A673 (cell line): ENCODE measurements at regions not wholly inside any gene's neighbourhood (a gene's known extent, or its start where the extent isn't known, plus 50 kb on each side); places are given as distances from the start of the nearest gene placed in this dataset.

Source experiments
- BruUV-seq: library from RNA; stranded (reverse); fragments of 400-500 nt; replicated peaks from 2 replicates; lab custom pipeline; 2021; lab: Mats Ljungman, UMichigan
- CTCF ChIA-PET: fragments of 300-600 bp; sonication (Branson Sonifier 250); formaldehyde crosslinking; loops from one replicate; lab custom pipeline; 2022; ENCODE audit warnings: antibody characterized with exemption; lab: Charles Lee
- POLR2A ChIA-PET: fragments of 300-600 bp; sonication (Branson Sonifier 250); formaldehyde crosslinking; loops from one replicate; lab custom pipeline; 2022; ENCODE audit warnings: antibody characterized with exemption; ENCODE audit not compliant: low non-redundant PET; lab: Charles Lee
- DNase-seq: peaks from one replicate; pipeline ENCODE4 v3.0.0-alpha.2; 2015; ENCODE audit warnings: low spot score
- H3K27ac ChIP-seq: fragments of 200-600 bp; sonication (generic); 2 replicates; pipeline ENCODE4 v1.5.1; 2016; ENCODE audit warnings: mixed run types, low read depth, mild to moderate bottlenecking, mixed read lengths, antibody characterized with exemption, low read length; ENCODE audit not compliant: poor library complexity, severe bottlenecking
- H3K27me3 ChIP-seq: fragments of 200-600 bp; sonication (generic); replicated peaks from 2 replicates; pipeline ENCODE4 v1.6.1; 2017; ENCODE audit warnings: mixed run types, low read depth, mild to moderate bottlenecking, mixed read lengths, antibody characterized with exemption, low read length; ENCODE audit not compliant: insufficient read depth, poor library complexity
- H3K36me3 ChIP-seq: fragments of 200-600 bp; sonication (generic); 2 replicates; pipeline ENCODE4 v1.6.1; 2016; ENCODE audit warnings: mixed run types, mild to moderate bottlenecking, mixed read lengths, antibody characterized with exemption, low read length; ENCODE audit not compliant: insufficient read depth, poor library complexity, severe bottlenecking
- H3K4me1 ChIP-seq: fragments of 200-600 bp; sonication (generic); 2 replicates; pipeline ENCODE4 v1.6.1; 2017; ENCODE audit warnings: mixed run types, mild to moderate bottlenecking, mixed read lengths, antibody characterized with exemption, low read length; ENCODE audit not compliant: insufficient read depth, poor library complexity, severe bottlenecking
- H3K4me3 ChIP-seq: fragments of 200-600 bp; sonication (generic); 2 replicates; pipeline ENCODE4 v1.5.1; 2016; ENCODE audit warnings: low read depth, mixed run types, mild to moderate bottlenecking, mixed read lengths, low read length; ENCODE audit not compliant: poor library complexity, severe bottlenecking
- H3K9me3 ChIP-seq: fragments of 200-600 bp; sonication (generic); 2 replicates; pipeline ENCODE4 v1.6.1; 2016; ENCODE audit warnings: mixed run types, low read depth, mild to moderate bottlenecking, mixed read lengths, antibody characterized with exemption, low read length; ENCODE audit not compliant: poor library complexity, severe bottlenecking
- EZH2 ChIP-seq: fragments of 200-600 bp; sonication (generic); IDR thresholded peaks from 2 replicates; pipeline ENCODE4 v1.6.1; 2017; ENCODE audit warnings: borderline replicate concordance, low read depth, mild to moderate bottlenecking, mixed read lengths, antibody characterized with exemption, low read length; ENCODE audit not compliant: poor library complexity, severe bottlenecking
- intact Hi-C: fragments of 100-400 bp; cut with micrococcal nuclease; formaldehyde crosslinking; loops from one replicate; pipeline ENCODE4 v1.10.0; 2022; ENCODE audit not compliant: unreplicated experiment
- TF ChIP-seq, protein P1 (sequence below): fragments of 300-800, 200-600 bp; sonication (generic); conservative IDR thresholded peaks from 2 replicates; pipeline ENCODE4 v1.5.1; 2017; ENCODE audit warnings: low read depth, mild to moderate bottlenecking, antibody characterized with exemption, low read length, moderate library complexity, mixed read lengths

DNA sequence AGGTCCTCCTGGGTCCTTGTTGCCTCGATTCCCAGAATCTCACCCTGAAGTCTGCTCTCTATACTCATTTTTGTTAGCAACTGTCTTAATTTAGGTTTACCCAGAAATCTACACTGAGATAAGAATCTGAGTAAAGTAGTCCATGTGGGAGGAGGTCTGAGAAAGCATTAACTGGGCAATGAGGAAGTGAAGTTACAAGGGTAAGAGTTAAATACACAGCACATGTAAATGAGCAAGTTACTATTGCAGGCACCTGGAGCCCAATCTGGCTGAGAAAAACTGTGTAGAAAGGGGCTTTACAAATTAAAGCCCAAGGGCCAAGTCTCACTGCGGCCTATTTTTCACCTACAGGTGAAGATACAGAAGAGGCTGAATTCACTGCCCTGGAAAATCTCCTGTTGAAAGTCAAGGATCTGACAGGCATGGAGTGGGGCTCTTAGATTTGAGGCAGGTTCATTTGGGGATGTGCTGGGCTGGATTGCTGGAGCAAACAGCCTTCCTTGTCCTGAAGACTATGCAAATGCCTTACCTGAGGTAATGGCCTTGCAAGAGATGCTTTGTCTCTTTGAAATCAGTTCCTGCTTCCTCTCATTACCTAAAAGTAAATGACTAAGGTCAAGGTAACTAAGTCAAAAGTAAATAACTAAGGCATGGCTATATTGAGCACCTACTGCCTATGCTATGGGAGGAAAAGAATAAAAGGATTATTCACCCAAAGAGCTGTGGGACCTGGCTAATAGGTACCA is 84.4 kb upstream of the DYNAP start:
- CTCF ChIA-PET: no interaction called here
- no peaks in the 10 kb centered on the region for H3K36me3 ChIP-seq
- peaks cover 25% of the 10 kb centered on the region for H3K27me3 ChIP-seq
- no peak overlapping the region for H3K4me3 ChIP-seq
- no peaks in the 10 kb centered on the region for H3K9me3 ChIP-seq
- H3K4me1 ChIP-seq: no peaks in the 10 kb centered on the region
- no peak for DNase-seq
- BruUV-seq: no TSS peak
- no peak overlapping the region for H3K27ac ChIP-seq
- no peak for TF ChIP-seq EZH2
- TF ChIP-seq, protein P1, sequence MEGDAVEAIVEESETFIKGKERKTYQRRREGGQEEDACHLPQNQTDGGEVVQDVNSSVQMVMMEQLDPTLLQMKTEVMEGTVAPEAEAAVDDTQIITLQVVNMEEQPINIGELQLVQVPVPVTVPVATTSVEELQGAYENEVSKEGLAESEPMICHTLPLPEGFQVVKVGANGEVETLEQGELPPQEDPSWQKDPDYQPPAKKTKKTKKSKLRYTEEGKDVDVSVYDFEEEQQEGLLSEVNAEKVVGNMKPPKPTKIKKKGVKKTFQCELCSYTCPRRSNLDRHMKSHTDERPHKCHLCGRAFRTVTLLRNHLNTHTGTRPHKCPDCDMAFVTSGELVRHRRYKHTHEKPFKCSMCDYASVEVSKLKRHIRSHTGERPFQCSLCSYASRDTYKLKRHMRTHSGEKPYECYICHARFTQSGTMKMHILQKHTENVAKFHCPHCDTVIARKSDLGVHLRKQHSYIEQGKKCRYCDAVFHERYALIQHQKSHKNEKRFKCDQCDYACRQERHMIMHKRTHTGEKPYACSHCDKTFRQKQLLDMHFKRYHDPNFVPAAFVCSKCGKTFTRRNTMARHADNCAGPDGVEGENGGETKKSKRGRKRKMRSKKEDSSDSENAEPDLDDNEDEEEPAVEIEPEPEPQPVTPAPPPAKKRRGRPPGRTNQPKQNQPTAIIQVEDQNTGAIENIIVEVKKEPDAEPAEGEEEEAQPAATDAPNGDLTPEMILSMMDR: no peak
- POLR2A ChIA-PET: no interaction called here
- intact Hi-C loops: no loop called here

GRCh38 chr18:54509793-54510192 is 81.3 kb upstream of the DYNAP start:
- Histone ChIP-seq H3K4me1 (no peaks in the 10 kb centered on the region), H3K36me3 (no peaks in the 10 kb centered on the region), H3K27me3 (peaks cover 56% of the 10 kb centered on the region), H3K27ac (no peak overlapping the region), H3K9me3 (no peaks in the 10 kb centered on the region), H3K4me3 (no peak overlapping the region)
- BruUV-seq: no TSS peak
- DNase-seq: no peak
- TF ChIP-seq EZH2: no peak
- TF ChIP-seq, protein P1: no peak
- ChIA-PET CTCF (no interaction called here), POLR2A (no interaction called here)
- intact Hi-C loops: no loop called here

GRCh38 chr18:54515149-54515548 is 75.9 kb upstream of the DYNAP start:
- H3K27ac ChIP-seq: no peak overlapping the region
- intact Hi-C loops: no loop called here
- no TSS peak for BruUV-seq
- H3K27me3 ChIP-seq: peaks cover 46% of the 10 kb centered on the region
- DNase-seq: no peak
- CTCF ChIA-PET: no interaction called here
- H3K9me3 ChIP-seq: no peaks in the 10 kb centered on the region
- no peak overlapping the region for H3K4me3 ChIP-seq
- TF ChIP-seq EZH2: no peak
- TF ChIP-seq, protein P1: no peak
- POLR2A ChIA-PET: no interaction called here
- no peaks in the 10 kb centered on the region for H3K36me3 ChIP-seq
- H3K4me1 ChIP-seq: no peaks in the 10 kb centered on the region
